HG02798 (cell line): ENCODE measurements at regions not wholly inside any gene's neighbourhood (a gene's known extent, or its start where the extent isn't known, plus 50 kb on each side); places are given as distances from the start of the nearest gene placed in this dataset.
"Not testable (repeated sequence)": the region's sequence is repeated elsewhere in the genome, so short reads cannot be mapped to it uniquely, and the experiment has no call there.

Experiments
- ATAC-seq: cut with Tn5 transposase; IDR thresholded peaks from one replicate; pipeline ENCODE4 v1.9.1; 2021; ENCODE audit warnings: mild to moderate bottlenecking; ENCODE audit not compliant: unreplicated experiment, poor library complexity

GRCh38 chr6:121895731-121896130, 460.3 kb downstream of the GJA1 start:
- not testable (repeated sequence) for ATAC-seq

- no peak for ATAC-seq
Measured at GRCh38 chr6:121896363-121896762, 460.9 kb downstream of the GJA1 start.

- ATAC-seq, result no peak
Measured at GRCh38 chr6:121896771-121897170, 461.3 kb downstream of the GJA1 start.

GRCh38 chr6:121897337-121897760, 461.9 kb downstream of the GJA1 start:
- ATAC-seq, result no peak

- ATAC-seq, result no peak
Measured at GRCh38 chr6:121901432-121901831, 466.0 kb downstream of the GJA1 start.

GRCh38 chr6:121904559-121904958, 469.1 kb downstream of the GJA1 start:
- ATAC-seq, result no peak

GRCh38 chr6:121912905-121913304, 477.5 kb downstream of the GJA1 start:
- ATAC-seq, result no peak

- ATAC-seq, result no peak
Measured at GRCh38 chr6:121917263-121917829, 481.9 kb downstream of the GJA1 start.

GRCh38 chr6:121917834-121918559, 481.5 kb upstream of the HSF2 start:
- no peak for ATAC-seq

- ATAC-seq, result no peak
Measured at GRCh38 chr6:121920616-121921015, 478.8 kb upstream of the HSF2 start.

GRCh38 chr6:121925024-121925423, 474.4 kb upstream of the HSF2 start:
- no peak for ATAC-seq

GRCh38 chr6:121925534-121926255, 473.8 kb upstream of the HSF2 start:
- ATAC-seq, result no peak

GRCh38 chr6:121929301-121929700, 470.2 kb upstream of the HSF2 start:
- no peak for ATAC-seq

- ATAC-seq, result no peak
Measured at GRCh38 chr6:121932076-121932991, 467.1 kb upstream of the HSF2 start.

- ATAC-seq, result no peak
Measured at GRCh38 chr6:121934451-121934850, 465.0 kb upstream of the HSF2 start.

GRCh38 chr6:121940728-121941127, 458.7 kb upstream of the HSF2 start:
- ATAC-seq, result no peak

- ATAC-seq, result no peak
Measured at GRCh38 chr6:121944354-121944753, 455.1 kb upstream of the HSF2 start.

GRCh38 chr6:121951123-121951522, 448.3 kb upstream of the HSF2 start:
- ATAC-seq, result no peak

GRCh38 chr6:121951918-121952379, 447.5 kb upstream of the HSF2 start:
- no peak for ATAC-seq

GRCh38 chr6:121955401-121955800, 444.1 kb upstream of the HSF2 start:
- ATAC-seq, result not testable (repeated sequence)
